ENCODE measurements at regions not wholly inside any gene's neighbourhood (a gene's known extent, or its start where the extent isn't known, plus 50 kb on each side); places are given as distances from the start of the nearest gene placed in this dataset.

DNA sequence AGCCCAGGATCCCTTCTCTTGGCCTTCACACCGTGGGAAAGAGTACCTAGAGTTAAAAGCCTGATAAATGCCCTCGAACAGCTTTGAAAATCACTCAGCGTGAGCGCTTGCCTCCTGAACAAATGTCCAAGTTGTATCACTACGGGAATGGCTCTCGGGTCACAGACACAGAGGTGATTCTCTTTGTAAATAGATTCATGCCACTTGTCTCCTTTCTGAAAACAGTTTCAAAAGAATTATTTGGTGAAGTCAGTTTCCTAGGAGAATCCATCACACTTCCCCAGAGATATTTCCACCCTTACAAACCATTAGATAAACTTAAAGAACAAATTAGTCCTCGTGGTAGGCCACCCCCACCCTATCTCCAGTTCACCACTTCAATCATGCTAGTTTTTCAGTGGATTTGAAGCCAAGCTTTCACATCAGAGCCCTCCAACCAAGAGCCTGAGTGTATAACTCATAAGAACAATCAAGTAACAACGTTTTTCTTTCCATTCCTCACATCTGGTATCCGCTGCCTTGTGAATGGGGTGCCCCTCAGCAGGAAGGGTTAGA lies 132.9 kb downstream of the SLC30A10 start:
- in situ Hi-C loops (cut with HindIII; ENCODE audit: low pct_unique_long_range_greater_than_20kb, low sequenced_read_pairs), result no loop called here
- DNase-seq (ENCODE audit: low read depth in 1 of 2, low spot score in 1 of 2), result no peak
- no peak for TF ChIP-seq JUND (IDR thresholded peaks at IDR 0.05; ENCODE audit: low read depth)

DNA sequence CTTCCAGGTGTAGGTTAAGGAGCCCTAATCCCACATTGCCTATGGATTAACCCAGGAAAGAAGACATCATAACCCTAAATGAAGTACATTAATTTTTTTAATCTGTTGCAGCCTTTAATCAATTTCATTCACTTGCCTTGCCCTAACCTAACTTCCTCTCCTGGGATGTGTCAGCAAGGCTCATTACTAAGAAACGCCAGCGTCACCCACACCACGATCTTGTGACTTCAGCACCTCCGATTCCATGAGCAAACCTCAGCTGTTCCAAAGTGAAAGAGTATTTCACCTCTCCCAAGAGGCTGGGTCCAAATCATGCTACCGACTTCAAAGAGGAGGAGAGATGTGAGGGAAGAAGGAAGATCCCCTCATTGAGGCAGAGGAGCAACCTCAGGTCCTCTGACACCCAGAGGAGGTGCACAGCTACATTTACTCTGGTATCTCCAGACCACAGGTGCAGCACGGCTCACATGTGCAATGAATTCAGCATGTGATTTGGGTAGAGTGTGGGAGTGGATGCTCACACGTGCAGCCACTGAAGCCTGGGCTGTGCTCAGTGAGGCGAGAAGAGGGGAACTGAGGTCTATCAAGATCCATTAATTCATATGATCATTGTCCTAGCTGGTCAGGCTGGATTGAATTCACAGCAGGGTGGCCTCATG lies 134.1 kb downstream of the SLC30A10 start:
- DNase-seq (ENCODE audit: low read depth in 1 of 2, low spot score in 1 of 2), result no peak
- in situ Hi-C loops (cut with HindIII; ENCODE audit: low pct_unique_long_range_greater_than_20kb, low sequenced_read_pairs), result no loop called here
- TF ChIP-seq JUND (IDR thresholded peaks at IDR 0.05; ENCODE audit: low read depth), result no peak

DNA sequence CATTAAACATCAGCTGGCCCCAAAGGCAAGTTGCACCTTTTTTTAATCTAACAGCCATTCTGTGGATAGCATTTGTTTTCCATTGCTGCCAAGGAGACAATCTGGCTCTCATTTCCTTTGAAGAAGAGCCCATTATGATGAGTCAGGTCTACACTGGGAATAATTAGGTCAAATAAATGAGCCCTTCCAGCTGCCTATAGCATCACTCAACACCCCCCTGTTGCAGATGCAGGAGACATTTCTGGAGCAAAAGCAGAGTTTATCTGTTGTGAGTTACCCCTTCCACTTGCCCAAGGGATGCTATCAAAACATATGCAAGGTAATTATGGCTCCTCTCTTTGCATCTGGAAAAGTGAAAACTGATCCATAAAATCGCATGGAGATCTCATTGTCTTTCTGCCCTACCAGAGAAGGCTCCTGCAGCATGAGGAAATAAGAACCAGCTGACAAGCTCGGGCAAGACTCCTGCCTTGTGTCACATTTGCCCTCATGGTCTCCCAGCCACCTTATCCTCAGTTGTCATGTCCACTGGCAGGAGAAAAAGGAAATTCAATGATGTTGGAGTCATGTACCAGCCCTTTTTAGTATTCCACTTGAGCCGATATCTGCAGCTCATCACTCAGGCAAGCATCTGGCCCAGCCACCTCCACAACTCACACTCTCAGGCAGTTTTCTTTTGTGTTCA lies 135.9 kb downstream of the SLC30A10 start:
- in situ Hi-C loops (cut with HindIII; ENCODE audit: low pct_unique_long_range_greater_than_20kb, low sequenced_read_pairs), result no loop called here
- no peak for TF ChIP-seq JUND (IDR thresholded peaks at IDR 0.05; ENCODE audit: low read depth)
- no peak for DNase-seq (ENCODE audit: low read depth in 1 of 2, low spot score in 1 of 2)

DNA sequence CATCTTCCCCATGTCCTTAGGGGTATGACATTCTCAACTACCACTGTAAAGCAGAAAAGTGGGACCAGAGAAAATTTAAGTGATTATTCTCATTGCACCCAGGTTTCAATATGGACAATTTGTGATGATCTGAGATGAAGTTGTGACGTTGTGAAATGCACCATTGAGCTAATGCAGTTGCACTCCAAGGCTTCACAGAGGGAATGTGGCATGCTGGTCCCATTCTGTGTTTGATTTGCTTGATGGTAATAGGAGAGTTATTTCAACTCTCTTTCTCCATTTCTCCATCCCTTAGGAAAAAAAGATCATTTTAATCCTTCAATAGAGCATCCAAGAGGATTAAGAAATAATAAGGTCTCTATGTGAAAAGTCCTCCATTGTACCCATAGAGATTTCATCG lies 136.6 kb downstream of the SLC30A10 start:
- no peak for DNase-seq (ENCODE audit: low read depth in 1 of 2, low spot score in 1 of 2)
- in situ Hi-C loops (cut with HindIII; ENCODE audit: low pct_unique_long_range_greater_than_20kb, low sequenced_read_pairs), result no loop called here
- TF ChIP-seq JUND (IDR thresholded peaks at IDR 0.05; ENCODE audit: low read depth), result no peak

DNA sequence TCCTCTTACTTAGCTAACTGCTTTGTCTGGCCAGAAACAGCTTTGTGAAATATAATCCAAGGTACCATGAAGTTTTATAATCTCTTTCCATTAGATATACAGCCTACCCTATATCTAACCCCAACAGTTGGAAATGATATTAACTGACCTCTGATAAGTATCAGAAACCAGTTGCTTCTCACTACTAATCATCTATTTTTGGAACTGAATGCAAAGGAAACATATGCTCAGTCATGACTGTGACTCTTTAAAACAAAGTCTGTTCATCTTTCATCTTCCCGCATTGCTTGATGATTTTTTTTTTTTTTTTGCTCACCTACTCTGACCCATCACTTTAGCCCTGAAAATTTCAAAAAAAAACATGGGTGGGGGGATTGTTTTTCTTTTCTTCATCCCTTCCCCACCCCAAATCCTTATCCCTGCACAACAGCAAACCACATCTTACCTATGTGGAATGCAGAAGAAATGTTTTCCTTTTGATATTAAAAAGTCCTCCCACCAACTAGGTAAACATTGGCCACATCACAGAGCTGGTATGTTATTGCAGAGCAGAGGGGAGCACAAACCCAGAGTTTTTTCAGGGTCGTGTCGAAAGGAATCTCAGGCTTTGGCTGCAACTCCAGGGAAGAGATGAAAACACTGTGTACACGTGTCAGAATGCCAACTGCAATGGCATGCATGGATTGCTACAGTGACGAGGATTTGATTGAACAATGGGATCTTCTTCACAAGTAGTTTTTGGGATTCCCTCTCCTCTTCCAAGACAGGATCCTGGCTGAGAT lies 137.3 kb downstream of the SLC30A10 start:
- TF ChIP-seq JUND (IDR thresholded peaks at IDR 0.05; ENCODE audit: low read depth), result no peak
- in situ Hi-C loops (cut with HindIII; ENCODE audit: low pct_unique_long_range_greater_than_20kb, low sequenced_read_pairs), result no loop called here
- DNase-seq (ENCODE audit: low read depth in 1 of 2, low spot score in 1 of 2), result no peak

- TF ChIP-seq JUND (IDR thresholded peaks at IDR 0.05; ENCODE audit: low read depth), result no peak
- no peak for DNase-seq (ENCODE audit: low read depth in 1 of 2, low spot score in 1 of 2)
- in situ Hi-C loops (cut with HindIII; ENCODE audit: low pct_unique_long_range_greater_than_20kb, low sequenced_read_pairs), result no loop called here
Observed at GRCh38 chr1:219788700-219789099, 139.7 kb downstream of the SLC30A10 start.

- TF ChIP-seq JUND (IDR thresholded peaks at IDR 0.05; ENCODE audit: low read depth), result no peak
- in situ Hi-C loops (cut with HindIII; ENCODE audit: low pct_unique_long_range_greater_than_20kb, low sequenced_read_pairs), result no loop called here
- DNase-seq (ENCODE audit: low read depth in 1 of 2, low spot score in 1 of 2), result no peak
Observed at GRCh38 chr1:219788091-219788490, 140.3 kb downstream of the SLC30A10 start.

DNA sequence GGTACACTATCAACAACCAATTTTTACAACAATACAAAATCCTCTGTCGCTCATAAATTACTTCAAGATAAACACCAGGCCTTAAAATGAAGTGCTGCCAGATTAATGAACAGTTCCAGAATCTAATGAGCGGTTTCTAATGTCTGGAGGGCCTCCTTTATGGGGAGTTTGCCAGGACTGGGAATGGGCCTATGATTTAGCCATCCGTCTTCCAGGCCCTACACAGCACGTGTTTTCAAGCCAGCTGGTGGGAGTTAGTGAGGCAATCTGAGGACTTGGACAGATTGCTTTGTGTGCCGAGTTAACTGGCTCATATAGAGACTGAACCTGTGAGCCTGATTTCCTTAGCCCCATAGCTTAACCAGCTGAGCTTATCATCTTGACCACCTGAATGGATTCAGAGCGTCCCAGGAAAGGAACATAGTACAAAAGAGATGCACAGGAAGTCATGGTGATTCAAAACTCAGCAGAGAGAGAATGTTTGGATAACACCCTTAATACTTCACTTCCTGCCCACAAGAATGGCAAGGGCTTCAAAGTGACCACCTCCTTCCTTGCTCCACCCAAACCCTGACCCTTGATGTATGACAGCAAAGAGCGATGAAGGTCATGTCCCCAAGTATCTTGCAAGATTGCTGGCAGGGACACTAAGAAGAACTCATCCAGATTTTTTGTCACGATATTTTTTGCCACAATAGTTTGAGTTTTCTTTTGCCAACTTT lies 143.5 kb downstream of the SLC30A10 start:
- TF ChIP-seq JUND (IDR thresholded peaks at IDR 0.05; ENCODE audit: low read depth), result no peak
- no peak for DNase-seq (ENCODE audit: low read depth in 1 of 2, low spot score in 1 of 2)
- in situ Hi-C loops (cut with HindIII; ENCODE audit: low pct_unique_long_range_greater_than_20kb, low sequenced_read_pairs), result no loop called here

DNA sequence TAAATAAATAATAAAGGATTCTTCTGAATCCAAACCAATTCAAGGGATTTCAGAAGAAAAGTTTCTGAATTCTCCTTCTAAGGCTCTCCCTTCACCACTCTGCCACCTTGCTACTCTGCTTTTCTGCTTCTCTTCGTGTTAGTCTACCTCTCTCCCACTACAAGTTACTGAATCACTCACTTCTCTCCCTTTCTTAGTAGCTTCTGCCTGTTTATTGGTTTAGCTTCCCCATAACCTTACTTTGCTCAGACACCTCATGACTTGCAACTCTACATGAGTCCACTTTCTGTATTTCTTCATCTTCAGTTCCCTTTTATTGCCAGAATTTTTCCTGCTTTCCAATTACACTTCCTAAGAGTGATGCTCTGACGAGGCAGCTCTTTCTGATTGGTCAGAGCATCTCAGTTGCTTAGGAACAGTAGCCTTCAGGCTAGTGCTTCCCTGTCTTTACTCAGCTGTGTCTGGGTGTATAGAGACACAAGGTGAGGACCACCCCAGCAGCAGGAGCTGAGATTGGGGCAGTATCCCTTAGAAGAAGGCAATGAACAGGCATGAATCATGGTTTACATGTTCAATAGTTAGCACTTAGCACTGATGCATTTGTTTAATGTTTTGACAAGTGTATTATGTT lies 144.6 kb downstream of the SLC30A10 start:
- no peak for TF ChIP-seq JUND (IDR thresholded peaks at IDR 0.05; ENCODE audit: low read depth)
- in situ Hi-C loops (cut with HindIII; ENCODE audit: low pct_unique_long_range_greater_than_20kb, low sequenced_read_pairs), result no loop called here
- DNase-seq (ENCODE audit: low read depth in 1 of 2, low spot score in 1 of 2), result no peak

GRCh38 chr1:219782929-219783328 lies 145.4 kb downstream of the SLC30A10 start:
- no peak for TF ChIP-seq JUND (IDR thresholded peaks at IDR 0.05; ENCODE audit: low read depth)
- DNase-seq (ENCODE audit: low read depth in 1 of 2, low spot score in 1 of 2), result no peak
- in situ Hi-C loops (cut with HindIII; ENCODE audit: low pct_unique_long_range_greater_than_20kb, low sequenced_read_pairs), result no loop called here

GRCh38 chr1:219782311-219782710 lies 146.0 kb downstream of the SLC30A10 start:
- in situ Hi-C loops (cut with HindIII; ENCODE audit: low pct_unique_long_range_greater_than_20kb, low sequenced_read_pairs), result no loop called here
- DNase-seq (ENCODE audit: low read depth in 1 of 2, low spot score in 1 of 2), result no peak
- no peak for TF ChIP-seq JUND (IDR thresholded peaks at IDR 0.05; ENCODE audit: low read depth)

DNA sequence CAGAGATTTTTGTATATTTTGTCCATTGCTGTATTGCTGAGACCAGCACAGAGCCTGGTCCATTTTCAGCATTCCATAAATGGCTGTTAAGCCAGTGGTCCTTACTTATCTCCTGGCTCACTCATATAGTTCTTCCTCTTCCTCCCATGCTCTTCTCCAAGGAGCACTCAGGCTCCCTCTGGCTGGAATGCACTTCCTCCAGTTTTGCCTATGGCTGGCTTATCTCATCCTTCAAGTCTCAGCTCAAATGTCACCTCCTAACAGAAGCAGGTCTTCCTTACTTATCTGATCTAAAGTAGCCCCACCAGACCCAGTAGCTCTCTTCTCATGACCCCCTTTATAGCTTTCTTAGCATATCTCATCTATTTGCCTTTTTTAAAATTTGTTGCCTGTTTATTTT lies 146.9 kb downstream of the SLC30A10 start:
- TF ChIP-seq JUND (IDR thresholded peaks at IDR 0.05; ENCODE audit: low read depth), result no peak
- no peak for DNase-seq (ENCODE audit: low read depth in 1 of 2, low spot score in 1 of 2)
- in situ Hi-C loops (cut with HindIII; ENCODE audit: low pct_unique_long_range_greater_than_20kb, low sequenced_read_pairs), result no loop called here
